PFSK-1 (cell line): ENCODE measurements at regions not wholly inside any gene's neighbourhood (a gene's known extent, or its start where the extent isn't known, plus 50 kb on each side); places are given as distances from the start of the nearest gene placed in this dataset.

Source experiments
- FOXP2 ChIP-seq: optimal IDR thresholded peaks from 2 replicates; pipeline ENCODE3; 2011; ENCODE audit warnings: borderline replicate concordance, control low read depth, inconsistent platforms; ENCODE audit not compliant: insufficient read depth; ENCODE audit errors: extremely low read length, extremely low read depth
- POLR2AphosphoS5 ChIP-seq: IDR thresholded peaks from 2 replicates; pipeline ENCODE4 v1.6.1; 2012; ENCODE audit warnings: low read depth, mild to moderate bottlenecking, control low read depth, low read length, moderate library complexity
- SIN3A ChIP-seq: IDR thresholded peaks from 2 replicates; pipeline ENCODE4 v1.6.1; 2012; ENCODE audit warnings: mild to moderate bottlenecking, low read length, moderate library complexity, borderline replicate concordance; ENCODE audit not compliant: insufficient read depth
- TAF1 ChIP-seq: IDR thresholded peaks from 2 replicates; pipeline ENCODE4 v1.6.1; 2012; ENCODE audit warnings: low read length, control low read depth, borderline replicate concordance; ENCODE audit not compliant: insufficient read depth
- TF ChIP-seq, protein P1 (sequence below), 2 experiments: IDR thresholded peaks; 2 replicates each; pipeline versions ENCODE4 v1.6.1 to v1.8.0; 2011 to 2012; ENCODE audit warnings: low read depth in 2 of 2, low read length in 2 of 2, control low read depth in 1 of 2, inconsistent platforms in 1 of 2, mild to moderate bottlenecking in 1 of 2, moderate library complexity in 1 of 2; ENCODE audit not compliant: insufficient read depth in 1 of 2

DNA sequence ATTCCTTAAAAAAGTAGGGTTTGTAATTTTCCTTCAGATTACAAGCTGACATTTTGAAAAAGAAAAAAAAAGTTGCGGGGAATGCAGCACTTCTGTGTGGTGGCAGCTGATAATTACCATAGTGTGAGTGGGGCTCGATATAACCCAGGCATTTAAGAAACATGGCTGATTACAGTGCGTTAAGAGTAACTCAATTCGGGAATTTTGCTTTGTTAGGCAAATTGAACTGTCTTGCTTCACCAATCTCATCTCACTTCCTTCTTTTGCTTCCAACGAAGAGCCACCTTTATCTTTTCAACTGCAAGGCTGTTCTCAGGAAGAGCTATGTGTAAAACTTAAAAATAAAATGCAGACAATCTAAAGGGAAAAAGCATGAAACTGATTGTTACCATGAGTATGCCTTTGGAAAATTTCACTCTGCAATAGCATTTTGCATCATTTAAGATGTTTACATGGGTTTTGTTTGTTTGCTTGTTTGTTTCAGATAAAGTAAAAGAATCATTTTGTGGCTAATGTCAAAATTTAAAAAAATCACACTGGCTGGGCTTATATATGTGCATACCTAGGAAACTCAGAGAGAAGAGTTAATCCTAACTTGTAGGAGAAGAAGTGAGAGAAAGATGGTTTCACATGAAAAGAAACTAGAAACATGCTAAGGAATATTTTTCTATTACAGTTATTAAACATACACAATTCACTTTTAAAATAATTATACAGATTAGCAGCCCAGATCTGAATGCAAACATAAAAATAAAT, 295.9 kb upstream of the ATP2B1 start:
- TF ChIP-seq TAF1 (no peak), FOXP2 (no peak), POLR2AphosphoS5 (no peak), SIN3A (no peak)
- TF ChIP-seq, protein P1, sequence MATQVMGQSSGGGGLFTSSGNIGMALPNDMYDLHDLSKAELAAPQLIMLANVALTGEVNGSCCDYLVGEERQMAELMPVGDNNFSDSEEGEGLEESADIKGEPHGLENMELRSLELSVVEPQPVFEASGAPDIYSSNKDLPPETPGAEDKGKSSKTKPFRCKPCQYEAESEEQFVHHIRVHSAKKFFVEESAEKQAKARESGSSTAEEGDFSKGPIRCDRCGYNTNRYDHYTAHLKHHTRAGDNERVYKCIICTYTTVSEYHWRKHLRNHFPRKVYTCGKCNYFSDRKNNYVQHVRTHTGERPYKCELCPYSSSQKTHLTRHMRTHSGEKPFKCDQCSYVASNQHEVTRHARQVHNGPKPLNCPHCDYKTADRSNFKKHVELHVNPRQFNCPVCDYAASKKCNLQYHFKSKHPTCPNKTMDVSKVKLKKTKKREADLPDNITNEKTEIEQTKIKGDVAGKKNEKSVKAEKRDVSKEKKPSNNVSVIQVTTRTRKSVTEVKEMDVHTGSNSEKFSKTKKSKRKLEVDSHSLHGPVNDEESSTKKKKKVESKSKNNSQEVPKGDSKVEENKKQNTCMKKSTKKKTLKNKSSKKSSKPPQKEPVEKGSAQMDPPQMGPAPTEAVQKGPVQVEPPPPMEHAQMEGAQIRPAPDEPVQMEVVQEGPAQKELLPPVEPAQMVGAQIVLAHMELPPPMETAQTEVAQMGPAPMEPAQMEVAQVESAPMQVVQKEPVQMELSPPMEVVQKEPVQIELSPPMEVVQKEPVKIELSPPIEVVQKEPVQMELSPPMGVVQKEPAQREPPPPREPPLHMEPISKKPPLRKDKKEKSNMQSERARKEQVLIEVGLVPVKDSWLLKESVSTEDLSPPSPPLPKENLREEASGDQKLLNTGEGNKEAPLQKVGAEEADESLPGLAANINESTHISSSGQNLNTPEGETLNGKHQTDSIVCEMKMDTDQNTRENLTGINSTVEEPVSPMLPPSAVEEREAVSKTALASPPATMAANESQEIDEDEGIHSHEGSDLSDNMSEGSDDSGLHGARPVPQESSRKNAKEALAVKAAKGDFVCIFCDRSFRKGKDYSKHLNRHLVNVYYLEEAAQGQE (IDR thresholded peaks at IDR 0.05; ENCODE audit: insufficient read depth in 1 of 2, low read depth in 2 of 2, low read length in 2 of 2), result no peak

DNA sequence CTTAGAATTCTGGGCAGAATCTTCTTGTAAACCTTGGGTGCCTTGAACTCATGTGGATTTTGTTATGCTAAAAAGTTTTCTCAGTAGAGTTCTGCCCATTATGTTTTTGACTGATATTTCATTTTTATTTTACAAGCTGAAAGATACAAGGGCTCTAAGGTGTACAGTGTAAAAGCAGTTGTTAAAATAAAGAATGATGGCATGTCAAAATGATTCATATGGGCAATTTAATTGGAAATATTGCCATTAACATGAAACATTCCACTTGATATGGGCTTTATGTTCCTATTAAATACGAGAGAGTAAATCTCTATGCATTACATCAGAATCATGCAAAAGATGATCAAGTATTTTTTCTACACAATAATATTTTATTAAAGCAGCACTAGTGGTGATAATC, 295.1 kb upstream of the ATP2B1 start:
- TF ChIP-seq SIN3A, result no peak
- TF ChIP-seq, protein P1 (IDR thresholded peaks at IDR 0.05; ENCODE audit: insufficient read depth in 1 of 2, low read depth in 2 of 2, low read length in 2 of 2), result no peak
- TF ChIP-seq TAF1, result no peak
- no peak for TF ChIP-seq POLR2AphosphoS5
- TF ChIP-seq FOXP2, result no peak

DNA sequence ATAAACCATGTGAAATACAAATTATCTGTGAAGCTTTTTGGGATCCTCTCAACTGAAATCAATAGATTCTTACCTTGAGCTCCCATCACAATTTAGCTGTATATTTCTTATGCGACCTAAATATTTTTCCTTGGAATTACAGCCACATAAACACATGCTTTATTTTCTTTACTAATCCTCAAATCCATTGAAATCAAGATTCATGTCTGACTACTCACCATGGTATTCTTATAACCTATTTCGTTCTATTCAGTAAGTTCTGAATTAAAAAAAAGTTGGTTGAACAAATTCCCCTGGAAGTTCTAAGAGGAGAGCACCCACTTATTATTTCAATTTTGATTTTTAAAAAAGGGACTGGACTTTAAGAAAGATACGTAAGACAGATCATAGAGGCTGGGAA, 292.1 kb upstream of the ATP2B1 start:
- no peak for TF ChIP-seq SIN3A
- TF ChIP-seq, protein P1 (IDR thresholded peaks at IDR 0.05; ENCODE audit: insufficient read depth in 1 of 2, low read depth in 2 of 2, low read length in 2 of 2), result no peak
- no peak for TF ChIP-seq TAF1
- TF ChIP-seq POLR2AphosphoS5, result no peak
- no peak for TF ChIP-seq FOXP2

DNA sequence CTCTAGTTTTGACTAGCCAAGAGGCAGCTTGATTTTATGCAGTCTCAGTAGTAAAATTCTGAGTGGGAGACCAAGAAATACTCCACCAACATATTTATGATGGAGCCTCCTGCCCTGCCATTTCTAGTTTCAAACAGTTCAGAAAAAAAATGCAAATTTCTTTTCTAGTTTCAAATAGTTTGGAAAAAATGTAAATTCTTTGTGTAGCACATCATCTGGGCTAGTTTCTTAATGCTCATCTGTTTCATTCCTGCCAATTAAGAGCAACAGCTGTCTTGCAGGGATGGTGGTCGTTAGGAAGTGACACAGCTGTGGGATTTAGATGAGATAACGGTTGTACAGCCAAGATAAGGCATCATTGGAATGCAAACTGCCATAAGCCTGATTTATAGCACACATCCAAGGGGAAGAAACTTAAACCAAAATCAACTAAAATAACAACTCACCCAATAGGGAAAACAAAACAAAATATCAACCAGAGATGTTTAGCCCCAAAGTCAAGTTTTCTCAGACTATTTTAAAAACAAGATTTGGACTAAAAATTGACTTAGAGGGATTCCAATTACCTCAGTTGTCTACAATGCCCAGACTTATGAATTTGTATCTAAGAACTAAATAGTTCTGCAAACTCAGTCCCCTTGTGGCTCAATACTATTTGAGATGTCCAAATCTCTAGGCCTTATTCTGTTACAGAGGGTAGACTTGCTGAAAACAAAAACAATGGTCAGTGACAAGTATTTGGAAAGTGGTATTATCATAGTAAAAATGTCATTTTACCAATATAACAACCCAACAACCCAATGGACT, 291.3 kb upstream of the ATP2B1 start:
- no peak for TF ChIP-seq TAF1
- no peak for TF ChIP-seq POLR2AphosphoS5
- no peak for TF ChIP-seq FOXP2
- no peak for TF ChIP-seq SIN3A
- TF ChIP-seq, protein P1 (IDR thresholded peaks at IDR 0.05; ENCODE audit: insufficient read depth in 1 of 2, low read depth in 2 of 2, low read length in 2 of 2), result no peak
